Stimulated activated memory B cell treated with anti-CD40 and anti-IgM and Interleukin-4, amounts not matched to agents 10 μg/mL and 1 μg/mL and 100 μg/mL, for 72 hours (primary cell): ENCODE measurements at regions not wholly inside any gene's neighbourhood (a gene's known extent, or its start where the extent isn't known, plus 50 kb on each side); places are given as distances from the start of the nearest gene placed in this dataset.
"Not testable (repeated sequence)": the region's sequence is repeated elsewhere in the genome, so short reads cannot be mapped to it uniquely, and the experiment has no call there.

Experiments used
- ATAC-seq: fragments of 150-1000 bp; cut with Tn5 transposase; 2 replicates; pipeline ENCODE4 v1.10.0; 2021
- H3K27ac Mint-ChIP-seq: one replicate; pipeline ENCODE4 v1.8.0; 2022; ENCODE audit warnings: mild to moderate bottlenecking, mixed read lengths
- H3K27me3 Mint-ChIP-seq: one replicate; pipeline ENCODE4 v1.8.0; 2022; ENCODE audit warnings: mixed read lengths
- H3K36me3 Mint-ChIP-seq: one replicate; pipeline ENCODE4 v1.8.0; 2022; ENCODE audit warnings: mixed read lengths
- H3K4me1 Mint-ChIP-seq: one replicate; pipeline ENCODE4 v1.8.0; 2022; ENCODE audit warnings: mixed read lengths
- H3K4me3 Mint-ChIP-seq: one replicate; pipeline ENCODE4 v1.8.0; 2022; ENCODE audit warnings: mild to moderate bottlenecking, moderate library complexity, mixed read lengths
- H3K9me3 Mint-ChIP-seq: one replicate; pipeline ENCODE4 v1.8.0; 2022; ENCODE audit warnings: mixed read lengths

GRCh38 chr9:94176608-94177007, 82.5 kb upstream of the ZNF169 start:
- ATAC-seq: no peak
- Mint-ChIP-seq H3K4me3 (no peak overlapping the region), H3K9me3 (no peaks in the 10 kb centered on the region), H3K4me1 (peaks cover 78% of the 10 kb centered on the region), H3K27me3 (no peaks in the 10 kb centered on the region), H3K27ac (no peak overlapping the region), H3K36me3 (peaks cover 51% of the 10 kb centered on the region)

GRCh38 chr9:94178927-94179326, 80.2 kb upstream of the ZNF169 start:
- Mint-ChIP-seq H3K27me3 (no peaks in the 10 kb centered on the region), H3K36me3 (peaks cover 52% of the 10 kb centered on the region), H3K9me3 (no peaks in the 10 kb centered on the region), H3K4me1 (peaks cover 75% of the 10 kb centered on the region), H3K4me3 (no peak overlapping the region), H3K27ac (peak overlapping the region; percentile 65)
- peak; percentile 74 for ATAC-seq

GRCh38 chr9:94181408-94182181, 77.5 kb upstream of the ZNF169 start:
- H3K27me3 Mint-ChIP-seq: no peaks in the 10 kb centered on the region
- peak overlapping the region; percentile 65 for H3K27ac Mint-ChIP-seq
- no peaks in the 10 kb centered on the region for H3K9me3 Mint-ChIP-seq
- H3K4me3 Mint-ChIP-seq: no peak overlapping the region
- no peak for ATAC-seq
- H3K36me3 Mint-ChIP-seq: peaks cover 47% of the 10 kb centered on the region
- H3K4me1 Mint-ChIP-seq: peaks cover 56% of the 10 kb centered on the region

DNA sequence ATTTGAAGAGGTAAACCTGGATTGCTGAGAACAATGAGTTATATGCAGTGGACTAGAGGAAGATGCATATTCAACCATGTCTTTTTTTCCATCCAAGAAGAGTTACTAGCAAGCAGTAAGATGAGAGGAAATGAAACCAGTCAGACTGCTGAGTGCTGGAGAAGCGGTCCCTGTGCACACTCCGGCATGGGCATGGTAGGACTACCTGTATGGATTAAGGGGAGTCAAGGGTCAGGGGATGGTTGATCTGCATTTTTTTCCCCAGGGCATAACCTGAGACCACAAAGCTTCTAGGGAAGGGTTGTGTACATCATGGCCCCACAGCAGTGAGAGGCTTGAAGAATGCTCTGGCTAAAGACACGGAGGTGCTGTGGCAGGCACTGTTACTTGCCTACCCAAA, 76.6 kb upstream of the ZNF169 start:
- Mint-ChIP-seq H3K9me3 (no peaks in the 10 kb centered on the region), H3K27me3 (no peaks in the 10 kb centered on the region), H3K4me1 (peaks cover 52% of the 10 kb centered on the region), H3K4me3 (no peak overlapping the region), H3K36me3 (peaks cover 49% of the 10 kb centered on the region), H3K27ac (peak overlapping the region; percentile 65)
- ATAC-seq: peak; percentile 63

GRCh38 chr9:94183240-94183999, 75.7 kb upstream of the ZNF169 start:
- H3K27me3 Mint-ChIP-seq: no peaks in the 10 kb centered on the region
- H3K4me3 Mint-ChIP-seq: no peak overlapping the region
- H3K9me3 Mint-ChIP-seq: no peaks in the 10 kb centered on the region
- no peak for ATAC-seq
- H3K36me3 Mint-ChIP-seq: peaks cover 55% of the 10 kb centered on the region
- H3K27ac Mint-ChIP-seq: peak overlapping the region; percentile 65
- peaks cover 50% of the 10 kb centered on the region for H3K4me1 Mint-ChIP-seq

DNA sequence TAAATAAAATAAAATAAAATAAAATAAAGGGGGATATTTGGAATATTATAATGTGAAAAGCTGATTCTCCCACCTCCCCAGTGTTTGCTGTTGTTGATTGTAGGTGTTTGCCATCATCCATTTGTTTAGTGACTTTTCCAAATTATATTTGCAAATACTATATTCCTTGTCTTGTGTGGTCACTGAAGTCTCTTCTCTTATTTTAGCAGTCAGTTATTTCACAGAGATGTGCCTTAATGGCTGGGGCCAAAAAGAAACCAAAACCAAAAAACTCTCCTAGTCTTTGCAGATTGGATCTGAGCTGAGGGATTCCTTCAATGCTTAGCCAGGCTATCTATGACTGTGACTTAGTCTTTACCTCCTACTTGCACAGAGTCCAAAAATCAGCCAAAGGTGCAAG, 70.9 kb upstream of the ZNF169 start:
- Mint-ChIP-seq H3K36me3 (peaks cover 52% of the 10 kb centered on the region), H3K27me3 (no peaks in the 10 kb centered on the region), H3K27ac (no peak overlapping the region), H3K9me3 (peaks cover 7% of the 10 kb centered on the region), H3K4me3 (no peak overlapping the region), H3K4me1 (peaks cover 2% of the 10 kb centered on the region)
- ATAC-seq: no peak

DNA sequence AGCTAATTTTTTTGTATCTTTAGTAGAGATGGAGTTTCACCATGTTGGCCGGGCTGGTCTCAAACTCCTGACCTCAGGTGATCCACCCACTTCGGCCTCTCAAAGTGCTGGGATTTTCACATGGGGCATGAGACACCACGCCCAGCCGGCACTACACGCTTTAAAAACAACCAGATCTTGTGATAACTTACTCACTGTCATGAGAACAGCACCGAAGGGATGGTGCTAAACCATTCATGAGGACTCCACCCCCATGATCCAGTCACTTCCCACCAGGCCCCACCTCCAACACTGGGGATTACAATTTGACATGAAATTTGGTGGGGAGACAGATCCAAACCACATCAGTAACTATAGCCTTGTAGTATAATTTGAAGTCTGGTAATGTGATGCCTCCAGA, 67.4 kb upstream of the ZNF169 start:
- not testable (repeated sequence) for H3K4me3 Mint-ChIP-seq, ATAC-seq, H3K4me1 Mint-ChIP-seq, H3K27ac Mint-ChIP-seq, H3K27me3 Mint-ChIP-seq
- Mint-ChIP-seq H3K36me3 (peaks cover 71% of the 10 kb centered on the region), H3K9me3 (peaks cover 14% of the 10 kb centered on the region)

DNA sequence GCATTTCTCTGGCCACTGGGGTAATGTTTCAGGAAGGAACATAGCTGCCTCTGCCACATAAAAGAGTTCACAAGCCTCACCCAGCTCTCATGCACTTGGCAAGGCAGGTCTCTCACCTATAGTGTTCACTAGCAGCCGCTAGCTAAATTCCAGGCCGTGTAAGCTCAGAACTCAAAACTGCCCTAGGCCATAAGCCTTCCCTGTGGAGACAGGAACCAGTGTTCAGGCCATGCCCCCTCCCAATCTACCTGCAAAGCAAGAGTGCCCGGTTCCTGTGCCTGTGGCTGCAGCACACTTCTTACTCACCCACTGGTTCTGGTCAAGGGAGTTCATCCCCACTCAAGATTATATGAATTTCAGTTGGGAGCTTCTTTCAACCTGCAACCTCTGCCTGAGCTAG, 60.7 kb upstream of the ZNF169 start:
- Mint-ChIP-seq H3K4me1 (no peaks in the 10 kb centered on the region), H3K9me3 (peaks cover 12% of the 10 kb centered on the region), H3K36me3 (peaks cover 49% of the 10 kb centered on the region), H3K4me3 (no peak overlapping the region), H3K27me3 (no peaks in the 10 kb centered on the region), H3K27ac (no peak overlapping the region)
- no peak for ATAC-seq

DNA sequence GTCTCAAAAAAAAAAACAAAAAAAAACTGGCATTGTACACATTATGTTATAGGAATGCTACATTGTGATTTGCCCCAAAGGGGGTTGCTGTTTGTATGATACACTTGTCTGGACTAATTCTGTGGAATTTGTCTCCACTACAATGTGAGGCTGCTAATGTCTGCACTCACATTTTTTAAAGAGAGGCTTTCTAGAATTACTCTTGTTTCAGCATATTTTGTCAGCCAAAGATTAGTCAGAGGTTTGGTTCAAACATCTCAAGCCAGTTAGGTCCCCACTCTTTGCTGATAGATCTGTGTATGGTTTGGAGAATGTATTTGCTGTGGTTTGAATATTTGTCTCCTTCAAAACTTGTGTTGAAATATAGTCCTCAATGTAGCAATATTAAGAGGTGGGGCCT, 59.3 kb upstream of the ZNF169 start:
- Mint-ChIP-seq H3K27ac (no peak overlapping the region), H3K27me3 (no peaks in the 10 kb centered on the region), H3K4me1 (no peaks in the 10 kb centered on the region), H3K36me3 (peaks cover 44% of the 10 kb centered on the region), H3K9me3 (peaks cover 17% of the 10 kb centered on the region), H3K4me3 (no peak overlapping the region)
- ATAC-seq: no peak

DNA sequence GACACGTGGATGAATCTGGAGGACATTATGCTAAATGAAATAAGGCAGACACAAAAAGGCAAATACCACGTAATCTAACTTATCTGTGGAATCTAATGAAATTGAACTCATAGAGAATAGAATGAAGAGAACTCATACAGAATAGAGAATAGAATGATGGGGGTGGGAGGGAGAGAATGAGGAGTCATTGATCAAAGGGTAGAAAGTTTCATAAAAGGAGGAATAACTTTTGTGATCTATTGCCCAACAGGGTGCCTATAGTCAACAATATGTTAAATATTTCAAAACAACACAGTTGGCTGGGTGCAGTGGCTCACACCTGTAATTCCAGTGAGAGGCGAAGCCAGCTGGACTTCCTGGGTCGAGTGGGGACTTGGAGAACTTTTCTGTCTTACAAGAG, 54.9 kb upstream of the ZNF169 start:
- Mint-ChIP-seq H3K27me3 (no peaks in the 10 kb centered on the region), H3K36me3 (peaks cover 16% of the 10 kb centered on the region), H3K4me1 (no peaks in the 10 kb centered on the region), H3K4me3 (no peak overlapping the region), H3K27ac (no peak overlapping the region), H3K9me3 (peaks cover 13% of the 10 kb centered on the region)
- ATAC-seq: no peak

GRCh38 chr9:94207781-94208180, 51.3 kb upstream of the ZNF169 start:
- ATAC-seq: no peak
- H3K36me3 Mint-ChIP-seq: peaks cover 8% of the 10 kb centered on the region
- no peak overlapping the region for H3K27ac Mint-ChIP-seq
- H3K4me3 Mint-ChIP-seq: no peak overlapping the region
- no peaks in the 10 kb centered on the region for H3K27me3 Mint-ChIP-seq
- peaks cover 9% of the 10 kb centered on the region for H3K9me3 Mint-ChIP-seq
- no peaks in the 10 kb centered on the region for H3K4me1 Mint-ChIP-seq
